Right lung (tissue), 2 donors: ENCODE measurements at regions not wholly inside any gene's neighbourhood (a gene's known extent, or its start where the extent isn't known, plus 50 kb on each side); places are given as distances from the start of the nearest gene placed in this dataset.
"Not testable (repeated sequence)": the region's sequence is repeated elsewhere in the genome, so short reads cannot be mapped to it uniquely, and the experiment has no call there.

ENCODE experiments used
- DNase-seq, 2 donors: peaks; one replicate each; pipeline ENCODE4 v3.0.0-alpha.2; 2013

DNA sequence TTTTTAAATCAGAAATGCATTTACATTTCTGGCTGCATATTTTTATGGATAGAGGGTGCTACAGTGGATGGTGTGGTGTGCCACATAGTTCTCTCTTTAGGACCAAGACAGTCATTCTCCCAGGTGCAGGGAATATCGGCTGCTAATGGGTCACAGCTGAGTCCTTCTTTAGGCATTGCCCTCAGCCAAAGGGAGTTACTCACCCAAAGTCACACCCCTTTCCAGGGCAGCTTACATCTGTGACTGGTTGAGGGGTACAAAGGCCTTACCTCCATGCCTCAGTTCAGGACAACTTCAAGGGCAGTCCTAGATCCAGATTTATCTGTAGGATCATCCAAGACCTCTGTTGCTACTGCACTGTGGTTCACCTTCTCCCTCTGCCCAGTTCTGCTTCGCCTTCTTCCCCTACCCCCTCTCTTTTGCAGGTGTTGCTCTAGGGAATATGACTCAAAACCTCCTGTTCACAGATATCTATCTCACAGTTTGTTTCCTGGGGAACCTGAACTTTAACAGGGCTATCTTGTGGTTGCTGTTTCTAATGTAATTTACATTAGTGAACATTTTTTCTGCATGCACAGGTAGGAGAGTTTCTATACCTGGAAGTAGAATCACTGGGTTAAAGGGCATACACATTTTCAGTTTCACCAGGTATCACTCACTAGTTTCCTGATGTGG, 413.9 kb downstream of the RPS6KC1 start:
- DNase-seq = no peak

GRCh38 chr1:213466541-213466940, 415.5 kb downstream of the RPS6KC1 start:
- no peak for DNase-seq

GRCh38 chr1:213474054-213474453, 423.0 kb downstream of the RPS6KC1 start:
- DNase-seq = peak; percentile 48 to 51

DNA sequence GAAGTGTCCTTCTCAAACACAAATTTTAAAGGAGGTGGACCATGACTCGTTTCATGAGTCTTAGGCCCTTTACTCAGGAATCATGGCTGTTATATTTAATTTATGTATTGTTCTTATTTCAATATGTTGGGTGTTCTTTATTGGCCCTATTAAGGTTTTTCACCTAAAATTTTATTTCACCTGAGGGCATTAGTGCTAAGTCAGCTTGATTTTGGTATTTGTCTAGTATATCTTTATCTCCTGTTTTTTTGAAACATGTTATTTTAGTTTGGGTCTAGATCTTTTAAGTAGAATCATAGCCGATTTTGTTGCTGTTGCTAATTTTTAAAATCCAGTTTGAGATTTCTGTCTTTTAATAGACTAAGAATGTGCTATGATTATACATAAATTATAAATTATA, 430.4 kb downstream of the RPS6KC1 start:
- no peak for DNase-seq

DNA sequence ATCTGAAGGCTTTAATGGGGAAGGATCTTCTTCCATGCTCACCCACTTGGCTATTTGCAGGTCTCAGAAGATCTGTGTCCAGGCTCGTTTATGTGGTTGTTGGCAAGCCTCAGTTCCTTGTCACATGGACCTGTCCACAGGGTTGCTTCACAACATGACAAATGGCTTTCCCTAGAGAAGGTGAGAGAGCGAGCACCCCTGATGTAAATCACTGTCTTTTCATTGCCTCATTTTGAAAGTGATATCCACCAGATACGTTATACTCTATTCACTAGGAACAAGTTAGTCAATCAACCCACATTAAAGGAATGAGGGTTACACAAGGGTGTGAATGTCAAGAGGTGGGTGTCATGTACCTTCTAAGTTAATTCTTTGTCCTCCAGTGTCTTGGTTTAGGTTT, 433.3 kb downstream of the RPS6KC1 start:
- DNase-seq = no peak

DNA sequence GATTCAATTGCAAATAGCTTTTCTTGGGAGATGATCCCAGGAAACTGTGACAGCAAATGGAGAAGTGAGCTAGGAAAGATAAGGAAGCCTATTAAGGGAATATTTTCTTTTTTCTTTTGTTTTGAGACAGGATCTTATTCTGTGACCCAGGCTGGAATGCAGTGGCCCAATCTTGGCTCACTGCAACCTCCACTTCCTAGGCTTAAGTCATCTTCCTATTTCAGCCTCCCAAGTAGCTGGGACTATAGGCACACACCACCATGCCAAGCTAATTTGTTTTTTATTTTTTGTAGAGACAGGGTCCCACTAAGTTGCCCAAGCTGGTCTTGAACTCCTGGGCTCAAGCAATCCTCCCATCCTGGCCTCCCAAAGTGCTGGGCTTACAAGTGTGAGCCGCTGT, 433.7 kb downstream of the RPS6KC1 start:
- no peak for DNase-seq

DNA sequence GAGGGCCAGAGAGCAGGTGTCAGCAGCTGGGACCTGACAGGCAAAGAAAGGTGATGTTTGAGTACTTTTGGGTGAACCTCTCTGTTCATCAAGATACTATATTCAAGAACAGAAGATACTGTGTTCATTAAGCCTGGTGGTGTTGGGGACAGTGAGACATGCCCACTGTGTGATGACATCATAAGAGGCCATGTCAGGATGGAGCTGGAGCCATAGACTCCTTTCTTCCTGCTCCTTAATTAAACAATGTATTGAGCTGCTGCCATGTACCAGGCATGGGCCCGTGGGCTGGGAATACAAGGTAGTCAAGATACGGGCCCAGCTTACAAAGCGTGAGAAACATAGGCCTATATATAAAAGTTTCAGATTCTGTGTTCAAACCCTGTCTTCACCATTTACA, 435.4 kb downstream of the RPS6KC1 start:
- no peak for DNase-seq

- no peak for DNase-seq
Measured at GRCh38 chr1:213491468-213491867, 440.4 kb downstream of the RPS6KC1 start.

GRCh38 chr1:213492161-213493041, 441.4 kb downstream of the RPS6KC1 start:
- no peak for DNase-seq

- no peak for DNase-seq
Measured at GRCh38 chr1:213499444-213499843, 448.4 kb downstream of the RPS6KC1 start.

DNA sequence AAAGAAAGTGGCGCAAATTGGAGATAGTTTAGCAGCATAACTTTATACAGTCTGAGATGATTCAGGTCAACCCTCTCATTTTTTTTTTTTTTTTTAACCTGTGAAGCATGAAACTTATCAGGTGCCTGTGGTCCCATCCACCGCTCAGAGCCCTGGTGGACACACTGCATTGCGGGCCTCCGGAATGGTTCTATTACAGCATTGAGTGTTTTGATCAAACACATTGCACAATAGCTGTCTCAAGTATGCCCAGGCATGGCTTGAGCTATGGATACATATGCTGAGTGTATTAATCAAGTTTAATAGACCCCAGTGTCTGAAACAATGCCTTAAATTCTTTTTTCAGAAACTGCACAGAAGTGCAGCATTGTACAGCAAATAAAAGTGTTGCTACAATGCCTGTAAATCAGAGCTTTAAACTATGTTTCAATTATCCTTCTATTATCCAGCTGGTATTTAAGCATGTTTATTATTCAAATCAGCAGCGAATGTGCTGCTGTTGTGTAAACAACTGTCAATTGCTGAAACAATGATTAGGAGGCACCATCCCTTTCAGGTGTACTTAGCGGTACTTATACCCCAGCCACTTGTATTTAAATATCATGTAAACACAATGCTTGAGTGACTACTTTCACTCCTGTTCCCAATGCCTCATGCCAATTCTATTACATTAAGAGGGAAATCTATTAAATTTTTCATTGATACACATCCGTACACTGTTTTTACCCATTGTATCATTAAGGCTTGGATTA, 456.6 kb downstream of the RPS6KC1 start:
- no peak for DNase-seq

GRCh38 chr1:213511173-213511572, 460.1 kb downstream of the RPS6KC1 start:
- no peak for DNase-seq

DNA sequence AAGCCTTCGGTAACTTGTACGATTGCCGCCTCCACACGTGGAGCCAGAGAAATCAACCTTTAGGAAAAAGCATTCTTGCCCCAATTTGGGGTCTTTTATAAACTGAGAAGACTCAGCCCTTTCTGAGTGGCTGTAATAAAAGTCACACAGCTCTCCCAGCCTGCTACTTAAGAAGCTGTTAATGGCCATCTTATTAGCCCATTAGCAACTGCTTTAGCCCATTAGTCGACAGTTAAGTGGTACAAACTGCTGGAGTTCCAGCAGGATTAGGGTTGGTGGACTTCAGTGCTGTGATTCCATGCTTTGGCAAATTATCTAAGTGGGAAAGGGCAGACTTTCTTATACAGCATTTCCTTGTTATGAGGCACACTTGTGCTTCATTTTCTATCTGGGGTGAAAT, 461.3 kb downstream of the RPS6KC1 start:
- DNase-seq = no peak

- DNase-seq = no peak
Measured at GRCh38 chr1:213513006-213513405, 462.0 kb downstream of the RPS6KC1 start.

DNA sequence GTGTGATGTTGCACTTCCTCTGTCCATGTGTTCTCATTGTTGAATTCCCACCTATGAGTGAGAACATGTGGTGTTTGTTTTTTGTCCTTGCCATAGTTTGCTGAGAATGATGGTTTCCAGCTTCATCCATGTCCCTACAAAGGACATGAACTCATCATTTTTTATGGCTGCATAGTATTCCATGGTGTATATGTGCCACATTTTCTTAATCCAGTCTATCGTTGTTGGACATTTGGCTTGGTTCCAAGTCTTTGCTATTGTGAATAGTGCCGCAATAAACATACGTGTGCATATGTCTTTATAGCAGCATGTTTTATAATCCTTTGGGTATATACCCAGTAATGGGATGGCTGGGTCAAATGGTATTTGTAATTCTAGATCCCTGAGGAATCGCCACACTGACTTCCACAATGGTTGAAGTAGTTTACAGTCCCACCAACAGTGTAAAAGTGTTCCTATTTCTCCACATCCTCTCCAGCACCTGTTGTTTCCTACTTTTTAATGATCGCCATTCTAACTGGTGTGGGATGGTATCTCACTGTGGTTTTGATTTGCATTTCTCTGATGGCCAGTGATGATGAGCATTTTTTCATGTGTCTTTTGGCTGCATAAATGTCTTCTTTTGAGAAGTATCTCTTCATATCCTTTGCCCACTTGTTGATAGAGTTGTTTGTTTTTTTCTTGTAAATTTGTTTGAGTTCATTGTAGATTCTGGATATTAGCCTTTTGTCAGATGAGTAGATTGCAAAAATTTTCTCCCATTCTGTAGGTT, 463.6 kb downstream of the RPS6KC1 start:
- not testable (repeated sequence) for DNase-seq

DNA sequence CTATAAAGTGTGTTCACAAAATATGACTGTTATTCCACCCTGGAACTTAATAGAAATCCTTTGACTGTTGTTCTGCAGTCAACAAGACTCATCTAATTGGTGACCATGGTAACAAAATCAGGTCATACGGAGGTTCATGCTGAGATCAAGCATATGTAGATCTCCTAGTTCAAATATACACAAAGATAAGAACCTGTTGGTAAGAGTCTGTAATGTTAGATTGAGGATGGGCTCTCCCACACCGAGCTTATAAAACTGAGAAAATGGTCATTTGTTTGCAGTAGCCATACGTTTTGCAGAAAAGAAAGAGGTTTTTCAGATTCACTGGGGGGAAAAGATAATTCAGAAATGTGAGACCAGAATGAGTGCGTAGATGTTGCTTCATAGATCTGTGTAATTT, 468.1 kb downstream of the RPS6KC1 start:
- DNase-seq = peak in 1 of 2 donors; percentile 14

DNA sequence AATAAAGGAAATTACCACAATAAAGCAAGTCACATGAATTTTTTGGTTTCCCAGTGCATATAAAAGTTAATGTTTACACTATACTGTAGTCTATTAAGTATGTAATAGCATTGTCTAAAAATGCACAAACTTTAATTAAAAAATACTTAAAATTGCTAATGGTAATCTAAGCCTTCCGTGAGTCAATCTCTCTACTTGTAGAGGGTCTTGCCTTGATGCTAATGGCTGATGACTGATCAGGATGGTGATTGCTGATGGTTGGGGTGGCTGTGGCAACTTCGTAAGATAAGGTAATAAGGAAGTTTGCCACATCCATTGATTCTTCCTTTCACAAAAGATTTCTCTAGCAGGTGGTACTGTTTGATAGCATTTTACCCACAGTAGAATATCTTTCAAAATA, 466.6 kb upstream of the PROX1 start:
- no peak for DNase-seq

- DNase-seq = no peak
Measured at GRCh38 chr1:213523781-213524398, 463.9 kb upstream of the PROX1 start.

- DNase-seq = peak; percentile 69 to 73
Measured at GRCh38 chr1:213526306-213526705, 461.5 kb upstream of the PROX1 start.

DNA sequence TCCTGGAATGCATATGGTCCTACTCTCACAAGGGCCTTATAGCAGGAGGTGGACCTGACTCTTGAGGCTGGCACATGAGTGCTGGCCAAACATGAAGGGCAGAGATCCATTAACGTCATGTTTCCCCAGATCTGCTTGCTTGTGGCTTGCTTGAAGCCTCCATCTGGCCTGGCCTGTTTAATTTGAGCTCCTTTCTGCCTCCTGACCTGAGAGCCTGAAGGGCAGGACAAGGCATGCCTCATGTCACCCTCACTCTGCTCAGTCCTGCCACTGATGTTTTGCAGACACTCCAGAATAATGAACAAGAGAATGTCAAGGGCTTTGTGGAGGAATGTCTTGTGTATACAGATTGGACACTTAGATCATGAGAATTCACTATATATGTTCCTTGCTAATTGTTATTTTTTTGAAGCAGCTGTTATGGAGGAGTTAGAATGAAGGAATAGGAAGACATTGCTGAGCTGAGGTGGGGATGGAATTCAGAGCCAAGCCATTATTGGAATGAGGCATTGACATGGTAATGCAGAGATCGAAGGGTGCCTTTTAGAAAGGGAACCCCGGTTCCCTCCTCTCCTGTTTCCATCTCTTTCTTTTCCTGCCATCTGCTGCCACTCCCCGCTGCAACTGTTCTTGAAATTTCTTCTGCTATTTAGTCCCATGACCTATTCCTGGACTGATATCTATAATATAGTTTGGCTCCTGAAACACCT, 457.0 kb upstream of the PROX1 start:
- peak in 1 of 2 donors; percentile 39 for DNase-seq
